ENCODE measurements at regions not wholly inside any gene's neighbourhood (a gene's known extent, or its start where the extent isn't known, plus 50 kb on each side); places are given as distances from the start of the nearest gene placed in this dataset.

GRCh38 chr4:60757986-60758680 lies 442.0 kb upstream of the ADGRL3 start:
- Mint-ChIP-seq H3K4me1 (no peaks in the 10 kb centered on the region), H3K4me3 (no peak overlapping the region), H3K27ac (no peak overlapping the region), H3K27me3 (no peaks in the 10 kb centered on the region), H3K36me3 (ENCODE audit: low read depth) (no peaks in the 10 kb centered on the region), H3K9me3 (peaks cover 18% of the 10 kb centered on the region)
- no peak for ATAC-seq (replicated peaks)

GRCh38 chr4:60759518-60760245 lies 440.4 kb upstream of the ADGRL3 start:
- H3K4me3 Mint-ChIP-seq, result no peak overlapping the region
- no peak for ATAC-seq (replicated peaks)
- no peaks in the 10 kb centered on the region for H3K36me3 Mint-ChIP-seq (ENCODE audit: low read depth)
- peaks cover 22% of the 10 kb centered on the region for H3K9me3 Mint-ChIP-seq
- H3K27ac Mint-ChIP-seq, result no peak overlapping the region
- H3K27me3 Mint-ChIP-seq, result no peaks in the 10 kb centered on the region
- no peaks in the 10 kb centered on the region for H3K4me1 Mint-ChIP-seq

- H3K27me3 Mint-ChIP-seq, result no peaks in the 10 kb centered on the region
- ATAC-seq (replicated peaks), result no peak
- H3K4me3 Mint-ChIP-seq, result no peak overlapping the region
- H3K4me1 Mint-ChIP-seq, result no peaks in the 10 kb centered on the region
- H3K36me3 Mint-ChIP-seq (ENCODE audit: low read depth), result no peaks in the 10 kb centered on the region
- H3K27ac Mint-ChIP-seq, result no peak overlapping the region
- H3K9me3 Mint-ChIP-seq, result peaks cover 13% of the 10 kb centered on the region
Observed at GRCh38 chr4:60780874-60781273, 419.3 kb upstream of the ADGRL3 start.

DNA sequence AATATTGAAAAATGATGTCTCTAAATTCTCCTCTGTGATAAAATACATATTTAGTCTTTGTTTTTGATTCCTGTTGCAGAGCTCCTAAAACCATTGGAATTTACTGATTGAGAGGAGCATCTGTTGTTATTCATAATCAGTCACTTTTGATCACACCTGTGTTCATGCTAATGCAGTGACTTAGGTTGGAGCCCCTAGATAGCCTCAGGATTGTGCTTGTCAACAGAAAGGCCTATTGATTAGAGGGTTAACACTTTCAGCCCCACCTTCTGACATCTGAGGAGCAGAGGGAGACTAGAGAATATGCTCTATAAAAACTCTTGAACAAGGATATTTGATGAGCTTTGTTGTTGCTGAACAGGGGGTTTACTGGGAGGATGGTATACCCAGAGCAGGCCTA lies 409.5 kb upstream of the ADGRL3 start:
- Mint-ChIP-seq H3K27me3 (no peaks in the 10 kb centered on the region), H3K4me3 (no peak overlapping the region), H3K9me3 (peaks cover 10% of the 10 kb centered on the region), H3K4me1 (no peaks in the 10 kb centered on the region), H3K27ac (no peak overlapping the region), H3K36me3 (ENCODE audit: low read depth) (no peaks in the 10 kb centered on the region)
- no peak for ATAC-seq (replicated peaks)

GRCh38 chr4:60794372-60794771 lies 405.8 kb upstream of the ADGRL3 start:
- Mint-ChIP-seq H3K4me1 (no peaks in the 10 kb centered on the region), H3K27me3 (no peaks in the 10 kb centered on the region), H3K9me3 (peaks cover 13% of the 10 kb centered on the region), H3K27ac (no peak overlapping the region), H3K36me3 (ENCODE audit: low read depth) (no peaks in the 10 kb centered on the region), H3K4me3 (no peak overlapping the region)
- ATAC-seq (replicated peaks), result no peak

DNA sequence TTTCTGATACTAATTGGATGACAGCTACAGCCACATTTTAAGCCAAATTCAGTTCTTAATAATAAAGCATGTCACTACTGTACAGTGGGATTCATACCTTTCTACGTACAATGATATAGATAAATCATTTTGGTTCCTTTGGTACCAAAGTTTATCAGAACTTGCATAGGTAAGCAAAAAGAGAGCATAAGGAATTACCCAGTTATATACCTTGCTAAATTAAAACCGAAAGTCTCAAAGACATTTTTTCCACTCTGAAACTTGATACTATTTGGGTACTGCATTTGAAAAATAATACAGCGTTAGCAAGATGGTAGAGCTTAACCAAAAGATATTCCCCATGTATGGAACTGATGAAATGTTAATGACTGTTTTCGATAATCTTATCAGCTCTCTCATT lies 400.9 kb upstream of the ADGRL3 start:
- Mint-ChIP-seq H3K27ac (no peak overlapping the region), H3K36me3 (ENCODE audit: low read depth) (no peaks in the 10 kb centered on the region), H3K4me1 (no peaks in the 10 kb centered on the region), H3K9me3 (peaks cover 11% of the 10 kb centered on the region), H3K4me3 (no peak overlapping the region), H3K27me3 (no peaks in the 10 kb centered on the region)
- ATAC-seq (replicated peaks), result no peak

DNA sequence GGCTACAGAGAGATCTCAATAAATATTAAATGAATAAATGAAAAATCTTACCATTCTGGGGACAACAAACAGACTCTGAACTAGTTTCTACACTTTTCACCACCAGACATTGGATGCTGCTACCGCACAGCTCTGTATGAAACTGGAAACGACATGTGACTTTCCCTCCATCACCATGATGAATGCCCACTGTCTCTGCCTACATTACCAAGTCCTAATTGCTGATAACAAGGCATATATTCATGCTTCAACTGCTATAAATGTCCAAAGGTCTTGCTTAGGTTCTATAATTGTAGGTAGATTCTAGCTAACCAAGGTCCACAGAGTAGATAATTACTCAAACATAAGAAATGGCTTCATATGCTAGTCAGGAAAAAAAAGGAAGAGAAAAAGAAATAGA lies 399.4 kb upstream of the ADGRL3 start:
- Mint-ChIP-seq H3K9me3 (peaks cover 17% of the 10 kb centered on the region), H3K4me3 (no peak overlapping the region), H3K4me1 (no peaks in the 10 kb centered on the region), H3K27me3 (no peaks in the 10 kb centered on the region), H3K36me3 (ENCODE audit: low read depth) (no peaks in the 10 kb centered on the region), H3K27ac (no peak overlapping the region)
- ATAC-seq (replicated peaks), result no peak

- Mint-ChIP-seq H3K4me3 (no peak overlapping the region), H3K27ac (no peak overlapping the region), H3K36me3 (ENCODE audit: low read depth) (no peaks in the 10 kb centered on the region), H3K27me3 (no peaks in the 10 kb centered on the region), H3K9me3 (peaks cover 16% of the 10 kb centered on the region), H3K4me1 (no peaks in the 10 kb centered on the region)
- ATAC-seq (replicated peaks), result no peak
Observed at GRCh38 chr4:60805500-60806313, 394.4 kb upstream of the ADGRL3 start.

GRCh38 chr4:60808726-60809485 lies 391.2 kb upstream of the ADGRL3 start:
- ATAC-seq (replicated peaks), result no peak
- H3K27ac Mint-ChIP-seq, result no peak overlapping the region
- H3K9me3 Mint-ChIP-seq, result peaks cover 24% of the 10 kb centered on the region
- H3K4me3 Mint-ChIP-seq, result no peak overlapping the region
- H3K27me3 Mint-ChIP-seq, result no peaks in the 10 kb centered on the region
- H3K36me3 Mint-ChIP-seq (ENCODE audit: low read depth), result no peaks in the 10 kb centered on the region
- no peaks in the 10 kb centered on the region for H3K4me1 Mint-ChIP-seq

GRCh38 chr4:60809486-60809800 lies 390.7 kb upstream of the ADGRL3 start:
- Mint-ChIP-seq H3K4me1 (no peaks in the 10 kb centered on the region), H3K4me3 (no peak overlapping the region), H3K27ac (no peak overlapping the region), H3K27me3 (no peaks in the 10 kb centered on the region), H3K9me3 (peaks cover 21% of the 10 kb centered on the region), H3K36me3 (ENCODE audit: low read depth) (no peaks in the 10 kb centered on the region)
- no peak for ATAC-seq (replicated peaks)

DNA sequence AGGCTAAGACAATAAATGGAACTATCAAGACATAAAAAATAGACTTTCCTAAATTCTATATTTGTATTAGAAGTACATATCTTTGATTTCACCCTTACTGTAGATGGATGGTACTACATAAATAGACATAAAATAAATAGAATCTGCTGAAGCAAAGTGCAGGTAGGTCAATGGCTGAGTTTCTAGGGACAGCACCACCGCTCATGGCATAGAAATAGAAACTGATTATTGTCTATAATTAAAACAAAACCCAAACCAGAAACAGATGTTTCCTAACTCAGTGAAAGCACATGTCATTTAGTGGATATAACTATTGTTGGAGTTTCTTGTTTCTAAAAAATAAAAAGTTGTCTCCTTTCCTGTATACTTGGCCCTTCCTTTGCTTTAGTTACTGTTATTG lies 387.3 kb upstream of the ADGRL3 start:
- H3K36me3 Mint-ChIP-seq (ENCODE audit: low read depth), result no peaks in the 10 kb centered on the region
- H3K4me1 Mint-ChIP-seq, result no peaks in the 10 kb centered on the region
- ATAC-seq (replicated peaks), result no peak
- H3K9me3 Mint-ChIP-seq, result peaks cover 24% of the 10 kb centered on the region
- no peak overlapping the region for H3K4me3 Mint-ChIP-seq
- H3K27ac Mint-ChIP-seq, result no peak overlapping the region
- no peaks in the 10 kb centered on the region for H3K27me3 Mint-ChIP-seq

DNA sequence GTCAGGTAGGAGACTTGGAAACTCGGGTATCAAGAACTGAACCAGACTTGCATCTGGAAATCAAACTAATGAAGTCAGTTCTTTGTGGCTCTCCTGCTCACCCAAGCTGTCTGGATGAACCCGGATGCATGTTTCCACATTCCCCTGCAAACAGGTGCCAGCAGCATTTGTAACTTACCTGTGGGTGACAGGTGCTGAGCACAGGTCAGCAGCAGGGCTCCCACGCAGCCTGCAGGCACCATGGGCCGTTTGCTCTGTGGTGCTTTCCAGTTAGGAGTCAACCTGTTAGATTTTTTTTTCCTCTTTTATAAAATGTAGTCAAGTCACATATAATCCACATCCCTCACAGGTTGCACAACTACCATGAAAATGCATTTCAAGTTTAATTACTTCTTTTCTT lies 385.6 kb upstream of the ADGRL3 start:
- no peak for ATAC-seq (replicated peaks)
- H3K27me3 Mint-ChIP-seq, result no peaks in the 10 kb centered on the region
- no peak overlapping the region for H3K4me3 Mint-ChIP-seq
- H3K27ac Mint-ChIP-seq, result no peak overlapping the region
- peaks cover 19% of the 10 kb centered on the region for H3K9me3 Mint-ChIP-seq
- no peaks in the 10 kb centered on the region for H3K36me3 Mint-ChIP-seq (ENCODE audit: low read depth)
- H3K4me1 Mint-ChIP-seq, result no peaks in the 10 kb centered on the region

GRCh38 chr4:60817609-60818008 lies 382.5 kb upstream of the ADGRL3 start:
- Mint-ChIP-seq H3K4me1 (no peaks in the 10 kb centered on the region), H3K36me3 (ENCODE audit: low read depth) (no peaks in the 10 kb centered on the region), H3K27me3 (no peaks in the 10 kb centered on the region), H3K27ac (no peak overlapping the region), H3K9me3 (peaks cover 19% of the 10 kb centered on the region), H3K4me3 (no peak overlapping the region)
- no peak for ATAC-seq (replicated peaks)

- H3K4me1 Mint-ChIP-seq, result no peaks in the 10 kb centered on the region
- no peak for ATAC-seq (replicated peaks)
- no peak overlapping the region for H3K27ac Mint-ChIP-seq
- no peaks in the 10 kb centered on the region for H3K36me3 Mint-ChIP-seq (ENCODE audit: low read depth)
- peaks cover 5% of the 10 kb centered on the region for H3K9me3 Mint-ChIP-seq
- no peak overlapping the region for H3K4me3 Mint-ChIP-seq
- no peaks in the 10 kb centered on the region for H3K27me3 Mint-ChIP-seq
Observed at GRCh38 chr4:60822986-60823385, 377.1 kb upstream of the ADGRL3 start.
